ENCODE measurements at regions not wholly inside any gene's neighbourhood (a gene's known extent, or its start where the extent isn't known, plus 50 kb on each side); places are given as distances from the start of the nearest gene placed in this dataset.

- DNase-seq = no peak
Measured at GRCh38 chr22:48905206-48905975, 922.3 kb downstream of the BRD1 start.

- DNase-seq = no peak
Measured at GRCh38 chr22:48902983-48903650, 924.6 kb downstream of the BRD1 start.

- DNase-seq = no peak
Measured at GRCh38 chr22:48902001-48902869, 925.4 kb downstream of the BRD1 start.

- DNase-seq = no peak
Measured at GRCh38 chr22:48901324-48901723, 926.3 kb downstream of the BRD1 start.

- no peak for DNase-seq
Measured at GRCh38 chr22:48900626-48901025, 927.0 kb downstream of the BRD1 start.

- no peak for DNase-seq
Measured at GRCh38 chr22:48900327-48900597, 927.4 kb downstream of the BRD1 start.

GRCh38 chr22:48899523-48900326, 927.9 kb downstream of the BRD1 start:
- DNase-seq = no peak

- no peak for DNase-seq
Measured at GRCh38 chr22:48898524-48899250, 929.0 kb downstream of the BRD1 start.

GRCh38 chr22:48897645-48898370, 929.9 kb downstream of the BRD1 start:
- DNase-seq = no peak

- DNase-seq = peak; percentile 26 to 53
Measured at GRCh38 chr22:48896766-48897644, 930.7 kb downstream of the BRD1 start.

GRCh38 chr22:48895831-48896765, 931.6 kb downstream of the BRD1 start:
- no peak for DNase-seq

GRCh38 chr22:48895336-48895735, 932.3 kb downstream of the BRD1 start:
- no peak for DNase-seq

- no peak for DNase-seq
Measured at GRCh38 chr22:48894804-48895250, 932.8 kb downstream of the BRD1 start.

- DNase-seq = no peak
Measured at GRCh38 chr22:48894064-48894671, 933.5 kb downstream of the BRD1 start.

GRCh38 chr22:48893288-48894063, 934.2 kb downstream of the BRD1 start:
- no peak for DNase-seq

GRCh38 chr22:48892578-48893287, 934.9 kb downstream of the BRD1 start:
- DNase-seq = no peak
